ENCODE measurements at regions not wholly inside any gene's neighbourhood (a gene's known extent, or its start where the extent isn't known, plus 50 kb on each side); places are given as distances from the start of the nearest gene placed in this dataset.

GRCh38 chr11:43994196-43994595 lies 51.8 kb downstream of the C11orf96 start:
- TF ChIP-seq, protein P1, sequence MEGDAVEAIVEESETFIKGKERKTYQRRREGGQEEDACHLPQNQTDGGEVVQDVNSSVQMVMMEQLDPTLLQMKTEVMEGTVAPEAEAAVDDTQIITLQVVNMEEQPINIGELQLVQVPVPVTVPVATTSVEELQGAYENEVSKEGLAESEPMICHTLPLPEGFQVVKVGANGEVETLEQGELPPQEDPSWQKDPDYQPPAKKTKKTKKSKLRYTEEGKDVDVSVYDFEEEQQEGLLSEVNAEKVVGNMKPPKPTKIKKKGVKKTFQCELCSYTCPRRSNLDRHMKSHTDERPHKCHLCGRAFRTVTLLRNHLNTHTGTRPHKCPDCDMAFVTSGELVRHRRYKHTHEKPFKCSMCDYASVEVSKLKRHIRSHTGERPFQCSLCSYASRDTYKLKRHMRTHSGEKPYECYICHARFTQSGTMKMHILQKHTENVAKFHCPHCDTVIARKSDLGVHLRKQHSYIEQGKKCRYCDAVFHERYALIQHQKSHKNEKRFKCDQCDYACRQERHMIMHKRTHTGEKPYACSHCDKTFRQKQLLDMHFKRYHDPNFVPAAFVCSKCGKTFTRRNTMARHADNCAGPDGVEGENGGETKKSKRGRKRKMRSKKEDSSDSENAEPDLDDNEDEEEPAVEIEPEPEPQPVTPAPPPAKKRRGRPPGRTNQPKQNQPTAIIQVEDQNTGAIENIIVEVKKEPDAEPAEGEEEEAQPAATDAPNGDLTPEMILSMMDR (IDR thresholded peaks at IDR 0.05), result no peak
- TF ChIP-seq POLR2A (IDR thresholded peaks at IDR 0.05), result no peak
